CD8-positive, alpha-beta memory T cell (primary cell): ENCODE measurements at regions not wholly inside any gene's neighbourhood (a gene's known extent, or its start where the extent isn't known, plus 50 kb on each side); places are given as distances from the start of the nearest gene placed in this dataset.
A peak's percentile ranks its signal among the peaks of the same experiment; 100 is the strongest.

Source experiments
- CTCF ChIA-PET: fragments of 350-600 bp; sonication (Branson Sonifier 250); formaldehyde crosslinking; loops from one replicate; lab custom pipeline; 2021; ENCODE audit warnings: antibody characterized with exemption; lab: Charles Lee
- POLR2A ChIA-PET: fragments of 350-600 bp; sonication (Branson Sonifier 250); formaldehyde crosslinking; loops from one replicate; lab custom pipeline; 2021; ENCODE audit warnings: antibody characterized with exemption; lab: Charles Lee
- DNase-seq, 5 donors: peaks; one replicate each; pipeline versions ENCODE4 v3.0.0 to v3.0.0-alpha.2; 2020 to 2022; ENCODE audit warnings: mixed read lengths in 1 of 5
- H3K27ac ChIP-seq: one replicate; pipeline ENCODE4 v1.7.0; 2013; ENCODE audit warnings: low read depth, mild to moderate bottlenecking, low read length, moderate library complexity
- H3K27me3 ChIP-seq: 2 replicates; pipeline ENCODE4 v1.7.0; 2013; ENCODE audit warnings: low read length, mild to moderate bottlenecking; ENCODE audit not compliant: insufficient read depth, poor library complexity, severe bottlenecking
- H3K36me3 ChIP-seq: 2 replicates; pipeline ENCODE4 v1.7.0; 2013; ENCODE audit warnings: mild to moderate bottlenecking, low read length, moderate library complexity; ENCODE audit not compliant: insufficient read depth
- H3K4me1 ChIP-seq: 2 replicates; pipeline ENCODE4 v1.7.0; 2013; ENCODE audit warnings: mild to moderate bottlenecking, low read length, moderate library complexity; ENCODE audit not compliant: insufficient read depth
- H3K4me3 ChIP-seq: 2 replicates; pipeline ENCODE4 v1.7.0; 2013; ENCODE audit warnings: mild to moderate bottlenecking, low read length
- H3K9me3 ChIP-seq: 2 replicates; pipeline ENCODE4 v1.7.0; 2013; ENCODE audit warnings: mild to moderate bottlenecking, low read length
- H3K27ac Mint-ChIP-seq, 8 donors: one replicate each; pipeline ENCODE4 v1.8.0; 2020 to 2021; ENCODE audit warnings: mixed read lengths in 8 of 8, mild to moderate bottlenecking in 6 of 8, inconsistent platforms in 3 of 8, moderate library complexity in 3 of 8
- H3K27me3 Mint-ChIP-seq, 2 donors: one replicate each; pipeline ENCODE4 v1.8.0; 2020 to 2021; ENCODE audit warnings: mixed read lengths in 2 of 2, mild to moderate bottlenecking in 1 of 2, moderate library complexity in 1 of 2
- H3K36me3 Mint-ChIP-seq, 3 donors: one replicate each; pipeline ENCODE4 v1.8.0; 2020 to 2021; ENCODE audit warnings: mixed read lengths in 3 of 3, inconsistent platforms in 1 of 3, mild to moderate bottlenecking in 1 of 3
- H3K4me1 Mint-ChIP-seq, 3 donors: one replicate each; pipeline ENCODE4 v1.8.0; 2020 to 2021; ENCODE audit warnings: mixed read lengths in 3 of 3, inconsistent platforms in 1 of 3, mild to moderate bottlenecking in 1 of 3
- H3K4me3 Mint-ChIP-seq, 7 donors: one replicate each; pipeline ENCODE4 v1.8.0; 2020 to 2021; ENCODE audit warnings: mixed read lengths in 7 of 7, mild to moderate bottlenecking in 6 of 7, moderate library complexity in 4 of 7, inconsistent platforms in 2 of 7
- H3K9me3 Mint-ChIP-seq, 5 donors: one replicate each; pipeline ENCODE4 v1.8.0; 2020 to 2022; ENCODE audit warnings: mixed read lengths in 5 of 5, mild to moderate bottlenecking in 3 of 5, moderate library complexity in 2 of 5, inconsistent platforms in 1 of 5

GRCh38 chr14:97462081-97462480, 664.9 kb downstream of the VRK1 start:
- no peaks in the 10 kb centered on the region for H3K27me3 ChIP-seq
- peaks cover 8% of the 10 kb centered on the region for H3K9me3 ChIP-seq
- no peak overlapping the region for H3K27ac ChIP-seq
- H3K9me3 Mint-ChIP-seq: peaks cover 0 to 17% (median 8%) of the 10 kb centered on the region in 5 donors
- peak overlapping the region in 1 of 7 donors; percentile 15 for H3K4me3 Mint-ChIP-seq
- peaks cover 6% of the 10 kb centered on the region for H3K36me3 ChIP-seq
- no peaks in the 10 kb centered on the region for H3K27me3 Mint-ChIP-seq
- no peak for DNase-seq
- no peak overlapping the region for H3K27ac Mint-ChIP-seq
- H3K4me3 ChIP-seq: no peak overlapping the region
- POLR2A ChIA-PET: no interaction called here
- CTCF ChIA-PET: no interaction called here
- peaks cover 23 to 47% (median 40%) of the 10 kb centered on the region in 3 donors for H3K36me3 Mint-ChIP-seq
- peaks cover 45 to 81% (median 72%) of the 10 kb centered on the region in 3 donors for H3K4me1 Mint-ChIP-seq
- peaks cover 30% of the 10 kb centered on the region for H3K4me1 ChIP-seq

GRCh38 chr14:97468220-97468619, 671.0 kb downstream of the VRK1 start:
- POLR2A ChIA-PET: no interaction called here
- peaks cover 0 to 2% (median 0%) of the 10 kb centered on the region in 5 donors for H3K9me3 Mint-ChIP-seq

GRCh38 chr14:97477353-97477752, 680.2 kb downstream of the VRK1 start:
- no peaks in the 10 kb centered on the region for H3K4me1 ChIP-seq

More at GRCh38 chr14:97468220-97468619, 671.0 kb downstream of the VRK1 start:
- no peaks in the 10 kb centered on the region for H3K9me3 ChIP-seq
- H3K27ac Mint-ChIP-seq: no peak overlapping the region
- H3K27ac ChIP-seq: no peak overlapping the region
- H3K4me1 Mint-ChIP-seq: peaks cover 12 to 54% (median 31%) of the 10 kb centered on the region in 3 donors
- H3K4me3 ChIP-seq: no peak overlapping the region
- peaks cover 27 to 45% (median 39%) of the 10 kb centered on the region in 3 donors for H3K36me3 Mint-ChIP-seq
- H3K27me3 Mint-ChIP-seq: no peaks in the 10 kb centered on the region
- CTCF ChIA-PET: interaction anchor here (1.2 kb wide), 1 partner anchor 8 kb away, joined by 3 read pairs; no protein-coding TSS in a partner anchor
- H3K4me1 ChIP-seq: no peaks in the 10 kb centered on the region
- peaks cover 6% of the 10 kb centered on the region for H3K36me3 ChIP-seq
- no peak overlapping the region for H3K4me3 Mint-ChIP-seq
- no peaks in the 10 kb centered on the region for H3K27me3 ChIP-seq
- no peak for DNase-seq

GRCh38 chr14:97485201-97485600, 688.0 kb downstream of the VRK1 start:
- no peak for DNase-seq
- Histone ChIP-seq H3K4me1 (no peaks in the 10 kb centered on the region), H3K36me3 (no peaks in the 10 kb centered on the region), H3K27ac (no peak overlapping the region), H3K4me3 (no peak overlapping the region), H3K9me3 (no peaks in the 10 kb centered on the region), H3K27me3 (no peaks in the 10 kb centered on the region)
- no peak overlapping the region for H3K4me3 Mint-ChIP-seq
- H3K4me1 Mint-ChIP-seq: peaks cover 0 to 17% (median 12%) of the 10 kb centered on the region in 3 donors
- H3K36me3 Mint-ChIP-seq: peaks cover 0 to 5% (median 0%) of the 10 kb centered on the region in 3 donors
- ChIA-PET CTCF (no interaction called here), POLR2A (no interaction called here)
- no peak overlapping the region for H3K27ac Mint-ChIP-seq
- H3K9me3 Mint-ChIP-seq: no peaks in the 10 kb centered on the region
- peaks cover 0 to 4% of the 10 kb centered on the region in 2 donors for H3K27me3 Mint-ChIP-seq

More at GRCh38 chr14:97477353-97477752, 680.2 kb downstream of the VRK1 start:
- no peaks in the 10 kb centered on the region for H3K9me3 ChIP-seq
- peaks cover 20 to 24% (median 21%) of the 10 kb centered on the region in 3 donors for H3K4me1 Mint-ChIP-seq
- H3K4me3 Mint-ChIP-seq: peak overlapping the region in 1 of 7 donors; percentile 60
- ChIA-PET CTCF (no interaction called here), POLR2A (no interaction called here)
- H3K27me3 ChIP-seq: no peaks in the 10 kb centered on the region
- peaks cover 0 to 2% of the 10 kb centered on the region in 2 donors for H3K27me3 Mint-ChIP-seq
- H3K36me3 ChIP-seq: no peaks in the 10 kb centered on the region
- no peak overlapping the region for H3K4me3 ChIP-seq
- no peak overlapping the region for H3K27ac ChIP-seq
- no peak for DNase-seq
- H3K27ac Mint-ChIP-seq: peak overlapping the region in 5 of 8 donors; percentile 18 to 91 (median 27)
- no peaks in the 10 kb centered on the region for H3K9me3 Mint-ChIP-seq
- peaks cover 5 to 18% (median 13%) of the 10 kb centered on the region in 3 donors for H3K36me3 Mint-ChIP-seq

GRCh38 chr14:97486601-97487120, 689.5 kb downstream of the VRK1 start:
- peaks cover 0 to 2% of the 10 kb centered on the region in 2 donors for H3K27me3 Mint-ChIP-seq
- Histone ChIP-seq H3K27me3 (no peaks in the 10 kb centered on the region), H3K4me3 (no peak overlapping the region), H3K36me3 (no peaks in the 10 kb centered on the region), H3K9me3 (no peaks in the 10 kb centered on the region), H3K4me1 (no peaks in the 10 kb centered on the region), H3K27ac (no peak overlapping the region)
- CTCF ChIA-PET: no interaction called here
- POLR2A ChIA-PET: interaction anchor here (0.5 kb wide), 1 partner anchor 238 kb away, joined by 3 read pairs; no protein-coding TSS in a partner anchor
- H3K27ac Mint-ChIP-seq: no peak overlapping the region
- peaks cover 0 to 2% (median 0%) of the 10 kb centered on the region in 5 donors for H3K9me3 Mint-ChIP-seq
- H3K4me3 Mint-ChIP-seq: no peak overlapping the region
- H3K4me1 Mint-ChIP-seq: peaks cover 0 to 17% (median 14%) of the 10 kb centered on the region in 3 donors
- no peak for DNase-seq
- H3K36me3 Mint-ChIP-seq: peaks cover 0 to 5% (median 3%) of the 10 kb centered on the region in 3 donors

- Mint-ChIP-seq H3K27me3 (peaks cover 0 to 2% of the 10 kb centered on the region in 2 donors), H3K27ac (no peak overlapping the region), H3K4me1 (peaks cover 0 to 16% (median 8%) of the 10 kb centered on the region in 3 donors), H3K9me3 (peaks cover 9 to 18% (median 14%) of the 10 kb centered on the region in 5 donors), H3K4me3 (no peak overlapping the region), H3K36me3 (peaks cover 1 to 24% (median 9%) of the 10 kb centered on the region in 3 donors)
- Histone ChIP-seq H3K27ac (no peak overlapping the region), H3K4me3 (no peak overlapping the region), H3K36me3 (no peaks in the 10 kb centered on the region), H3K4me1 (no peaks in the 10 kb centered on the region), H3K9me3 (peaks cover 4% of the 10 kb centered on the region), H3K27me3 (no peaks in the 10 kb centered on the region)
- ChIA-PET POLR2A (interaction anchor here (0.7 kb wide), 1 partner anchor 33 kb away, joined by 3 read pairs; no protein-coding TSS in a partner anchor), CTCF (no interaction called here)
- DNase-seq: no peak
Observed at GRCh38 chr14:97489750-97490149, 692.6 kb downstream of the VRK1 start.

- DNase-seq: peak in 1 of 5 donors; percentile 21
- peaks cover 0 to 2% of the 10 kb centered on the region in 2 donors for H3K27me3 Mint-ChIP-seq
- Histone ChIP-seq H3K27me3 (no peaks in the 10 kb centered on the region), H3K4me3 (no peak overlapping the region), H3K27ac (no peak overlapping the region), H3K4me1 (no peaks in the 10 kb centered on the region), H3K36me3 (no peaks in the 10 kb centered on the region), H3K9me3 (peaks cover 4% of the 10 kb centered on the region)
- H3K4me3 Mint-ChIP-seq: no peak overlapping the region
- CTCF ChIA-PET: no interaction called here
- POLR2A ChIA-PET: no interaction called here
- peak overlapping the region in 1 of 8 donors; percentile 24 for H3K27ac Mint-ChIP-seq
- peaks cover 0 to 13% (median 8%) of the 10 kb centered on the region in 3 donors for H3K4me1 Mint-ChIP-seq
- peaks cover 9 to 18% (median 14%) of the 10 kb centered on the region in 5 donors for H3K9me3 Mint-ChIP-seq
- peaks cover 1 to 24% (median 9%) of the 10 kb centered on the region in 3 donors for H3K36me3 Mint-ChIP-seq
Observed at GRCh38 chr14:97490521-97491070, 693.4 kb downstream of the VRK1 start.

GRCh38 chr14:97491697-97492096, 694.5 kb downstream of the VRK1 start:
- Mint-ChIP-seq H3K4me3 (no peak overlapping the region), H3K36me3 (peaks cover 1 to 24% (median 9%) of the 10 kb centered on the region in 3 donors), H3K27ac (no peak overlapping the region), H3K4me1 (peaks cover 0 to 13% (median 8%) of the 10 kb centered on the region in 3 donors), H3K27me3 (no peaks in the 10 kb centered on the region), H3K9me3 (peaks cover 9 to 18% (median 14%) of the 10 kb centered on the region in 5 donors)
- H3K27ac ChIP-seq: no peak overlapping the region
- H3K27me3 ChIP-seq: no peaks in the 10 kb centered on the region
- peaks cover 4% of the 10 kb centered on the region for H3K9me3 ChIP-seq
- ChIA-PET POLR2A (no interaction called here), CTCF (no interaction called here)
- no peak for DNase-seq
- no peaks in the 10 kb centered on the region for H3K36me3 ChIP-seq
- H3K4me1 ChIP-seq: no peaks in the 10 kb centered on the region
- H3K4me3 ChIP-seq: no peak overlapping the region
